OCI-LY1 (cell line): ENCODE measurements at regions not wholly inside any gene's neighbourhood (a gene's known extent, or its start where the extent isn't known, plus 50 kb on each side); places are given as distances from the start of the nearest gene placed in this dataset.

ENCODE experiments used
- EZH2 ChIP-seq: fragments of 200-600 bp; sonication (generic), shearing (Covaris generic); IDR thresholded peaks from 2 replicates; pipeline ENCODE4 v1.8.0; 2017; ENCODE audit warnings: borderline replicate concordance, mixed run types, mild to moderate bottlenecking, antibody characterized with exemption, low read length, moderate library complexity, mixed read lengths
- TF ChIP-seq, protein P1 (sequence below): fragments of 200-600 bp; sonication (generic), shearing (Covaris generic); IDR thresholded peaks from 2 replicates; pipeline ENCODE4 v1.5.1; 2017; ENCODE audit warnings: mild to moderate bottlenecking, antibody characterized with exemption, low read length, moderate library complexity, mixed read lengths

DNA sequence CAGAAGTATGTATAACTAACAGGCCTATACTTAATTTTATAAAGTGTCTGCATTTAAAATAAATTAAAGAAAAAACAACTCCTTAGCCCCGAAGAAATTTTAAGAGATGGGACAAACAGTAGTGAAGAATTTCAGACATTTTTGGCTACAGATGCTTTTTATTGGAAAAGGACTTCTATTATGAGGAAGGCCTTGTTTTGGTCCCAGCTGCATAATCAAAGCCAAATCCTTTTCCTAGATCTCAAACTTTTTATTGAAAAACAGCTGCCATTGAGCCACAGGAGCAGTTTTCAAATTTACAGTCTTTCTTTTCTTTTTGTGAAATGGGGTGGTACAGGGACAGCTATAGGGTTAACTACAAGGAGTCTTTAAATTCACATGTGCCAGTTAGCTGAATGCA, 51.3 kb upstream of the SETBP1 start:
- TF ChIP-seq EZH2 = no peak
- TF ChIP-seq, protein P1, sequence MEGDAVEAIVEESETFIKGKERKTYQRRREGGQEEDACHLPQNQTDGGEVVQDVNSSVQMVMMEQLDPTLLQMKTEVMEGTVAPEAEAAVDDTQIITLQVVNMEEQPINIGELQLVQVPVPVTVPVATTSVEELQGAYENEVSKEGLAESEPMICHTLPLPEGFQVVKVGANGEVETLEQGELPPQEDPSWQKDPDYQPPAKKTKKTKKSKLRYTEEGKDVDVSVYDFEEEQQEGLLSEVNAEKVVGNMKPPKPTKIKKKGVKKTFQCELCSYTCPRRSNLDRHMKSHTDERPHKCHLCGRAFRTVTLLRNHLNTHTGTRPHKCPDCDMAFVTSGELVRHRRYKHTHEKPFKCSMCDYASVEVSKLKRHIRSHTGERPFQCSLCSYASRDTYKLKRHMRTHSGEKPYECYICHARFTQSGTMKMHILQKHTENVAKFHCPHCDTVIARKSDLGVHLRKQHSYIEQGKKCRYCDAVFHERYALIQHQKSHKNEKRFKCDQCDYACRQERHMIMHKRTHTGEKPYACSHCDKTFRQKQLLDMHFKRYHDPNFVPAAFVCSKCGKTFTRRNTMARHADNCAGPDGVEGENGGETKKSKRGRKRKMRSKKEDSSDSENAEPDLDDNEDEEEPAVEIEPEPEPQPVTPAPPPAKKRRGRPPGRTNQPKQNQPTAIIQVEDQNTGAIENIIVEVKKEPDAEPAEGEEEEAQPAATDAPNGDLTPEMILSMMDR = no peak
